AG08395 (cell line): ENCODE measurements at regions not wholly inside any gene's neighbourhood (a gene's known extent, or its start where the extent isn't known, plus 50 kb on each side); places are given as distances from the start of the nearest gene placed in this dataset.

Experiments
- DNase-seq: peaks from one replicate; pipeline ENCODE4 v3.0.0; 2012; ENCODE audit warnings: mixed read lengths, low spot score

GRCh38 chr10:60664859-60665258 lies 113.4 kb upstream of the CDK1 start:
- DNase-seq: no peak

GRCh38 chr10:60663850-60664249 lies 114.4 kb upstream of the CDK1 start:
- DNase-seq: no peak

GRCh38 chr10:60662917-60663614 lies 115.2 kb upstream of the CDK1 start:
- no peak for DNase-seq

- peak; percentile 46 for DNase-seq
Measured at GRCh38 chr10:60661637-60662036, 116.6 kb upstream of the CDK1 start.

DNA sequence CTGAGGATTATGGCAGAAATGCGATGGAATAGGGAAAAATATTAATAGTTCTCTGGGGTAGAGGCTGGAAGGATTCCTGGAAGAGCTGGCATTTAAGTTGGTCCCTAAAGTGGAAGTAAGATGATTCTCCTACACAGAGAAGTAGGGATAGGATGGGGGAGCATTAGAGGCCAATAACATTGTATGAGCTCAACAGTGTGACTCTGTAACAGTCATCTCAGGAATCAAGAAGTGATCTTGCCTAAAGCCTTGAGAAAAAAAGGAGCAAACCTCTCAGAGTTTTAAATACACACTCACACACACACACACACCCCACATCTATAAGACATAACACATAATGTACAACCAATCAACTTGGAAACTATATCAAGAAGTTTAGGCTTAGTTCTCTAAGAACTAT lies 117.7 kb upstream of the CDK1 start:
- no peak for DNase-seq

DNA sequence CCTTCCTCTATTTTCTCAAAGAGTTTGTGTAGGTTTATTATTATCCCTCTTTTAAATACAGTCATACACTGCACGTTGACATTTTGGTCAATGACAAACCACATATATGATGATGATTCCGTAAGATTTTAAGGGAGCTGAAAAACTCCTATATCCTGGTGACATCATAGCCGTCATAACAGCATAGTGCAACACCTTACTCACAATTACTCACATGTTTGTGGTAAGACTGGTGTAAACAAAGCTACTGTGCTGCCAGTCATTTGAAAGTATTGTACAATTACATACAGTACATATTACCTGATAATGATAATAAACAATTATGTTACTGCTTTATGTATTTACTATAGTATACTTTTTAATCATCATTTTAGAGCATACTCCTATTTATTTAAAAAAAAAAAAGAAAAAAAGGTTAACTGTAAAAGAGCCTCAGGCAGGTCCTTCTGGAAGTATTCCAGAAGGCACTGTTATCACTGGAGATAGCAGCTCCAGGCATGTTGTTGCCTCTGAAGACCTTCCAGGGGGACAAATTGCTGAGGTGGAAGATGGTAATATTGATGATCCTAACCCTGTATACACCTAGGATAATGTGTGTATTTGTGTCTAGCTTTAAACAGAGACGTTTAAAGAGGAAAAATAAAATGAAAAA lies 123.3 kb upstream of the CDK1 start:
- DNase-seq: no peak

DNA sequence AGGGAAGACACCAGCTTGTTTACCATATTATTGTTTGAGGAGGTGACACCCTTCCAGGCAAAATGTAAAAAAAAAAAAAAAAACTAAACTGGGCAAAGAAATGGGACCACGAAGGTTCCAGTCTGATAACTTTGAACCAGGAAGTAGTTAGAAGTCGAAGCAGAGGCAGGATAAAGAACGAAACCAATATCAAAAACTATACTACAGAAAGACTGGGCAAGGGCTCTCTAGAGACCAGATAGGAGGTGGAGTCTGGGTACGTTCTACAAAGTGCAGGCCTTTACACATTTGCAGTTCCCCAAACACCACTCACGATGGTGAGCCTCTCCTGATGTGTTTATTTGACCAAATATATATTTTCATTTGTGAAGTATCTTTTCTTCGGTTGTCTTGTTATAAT lies 125.7 kb upstream of the CDK1 start:
- no peak for DNase-seq

GRCh38 chr10:60650378-60650800 lies 127.9 kb upstream of the CDK1 start:
- DNase-seq: no peak

GRCh38 chr10:60649485-60650377 lies 128.5 kb upstream of the CDK1 start:
- no peak for DNase-seq

- no peak for DNase-seq
Measured at GRCh38 chr10:60648761-60649160, 129.5 kb upstream of the CDK1 start.

- peak; percentile 47 for DNase-seq
Measured at GRCh38 chr10:60646966-60647796, 131.1 kb upstream of the CDK1 start.

DNA sequence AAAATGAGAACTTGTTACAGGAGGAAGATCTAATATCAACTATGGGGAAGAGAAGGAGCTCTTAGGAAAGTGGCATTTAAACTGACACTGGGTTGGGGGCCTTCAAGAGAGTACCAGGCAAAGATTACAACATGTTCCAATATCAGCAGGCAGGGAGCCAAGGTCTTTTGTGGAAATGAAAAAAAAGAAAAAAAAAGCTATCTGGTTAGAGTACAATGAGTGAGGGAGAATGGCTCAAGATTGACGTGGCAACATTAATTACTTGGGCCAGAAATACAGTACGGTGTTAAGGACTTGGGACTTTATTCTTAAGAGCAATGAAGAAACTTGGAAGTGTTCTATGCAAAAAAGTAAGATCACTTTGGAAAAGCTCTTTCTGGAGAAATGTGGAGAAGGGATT lies 132.3 kb upstream of the CDK1 start:
- no peak for DNase-seq

GRCh38 chr10:60644436-60645130 lies 133.7 kb upstream of the CDK1 start:
- DNase-seq: no peak

GRCh38 chr10:60643874-60644273 lies 134.4 kb upstream of the CDK1 start:
- no peak for DNase-seq

- no peak for DNase-seq
Measured at GRCh38 chr10:60629332-60629731, 148.9 kb upstream of the CDK1 start.

DNA sequence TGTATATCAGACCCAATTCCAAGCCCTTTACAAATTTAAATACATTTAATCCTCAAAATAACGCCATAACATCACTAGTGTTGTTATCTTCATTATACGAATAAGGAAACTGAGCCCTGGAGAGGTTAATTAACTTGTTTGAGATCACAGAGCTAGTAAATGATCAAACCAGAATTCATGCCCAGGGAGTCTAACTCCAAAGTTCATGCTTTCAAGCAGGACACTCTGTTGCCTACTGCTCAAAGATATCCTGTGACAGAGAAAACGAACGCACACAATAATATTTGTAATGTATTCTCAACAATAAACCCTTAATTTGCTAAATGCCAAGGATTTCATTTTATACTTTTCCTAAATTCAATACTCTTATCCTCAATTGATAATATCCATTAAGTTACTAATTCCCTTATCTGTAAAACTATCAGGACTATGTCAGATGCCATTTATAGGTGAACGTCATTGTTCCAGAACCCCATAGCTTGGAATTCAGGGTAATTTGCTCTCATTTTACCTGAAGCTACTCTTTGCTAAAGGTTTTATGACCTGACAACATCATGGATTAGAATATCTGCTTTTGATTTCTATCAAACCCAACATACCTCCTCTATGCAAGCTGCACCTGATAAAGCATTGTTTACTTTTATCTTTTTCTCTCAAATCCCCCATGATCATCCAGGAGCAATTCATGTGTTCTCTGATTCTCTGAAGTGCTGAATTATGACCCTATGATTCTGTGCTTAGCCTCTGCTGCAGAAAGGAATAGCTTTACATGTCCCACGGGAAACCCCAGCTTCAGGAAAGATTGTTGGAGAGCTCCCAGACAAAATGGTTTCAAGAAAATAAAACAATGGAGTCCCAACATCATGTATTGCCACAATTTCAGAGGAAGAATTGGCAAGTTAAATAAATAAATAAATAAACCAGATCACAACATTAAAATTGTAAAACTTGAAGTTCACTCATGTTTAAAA lies 150.2 kb upstream of the CDK1 start:
- no peak for DNase-seq

DNA sequence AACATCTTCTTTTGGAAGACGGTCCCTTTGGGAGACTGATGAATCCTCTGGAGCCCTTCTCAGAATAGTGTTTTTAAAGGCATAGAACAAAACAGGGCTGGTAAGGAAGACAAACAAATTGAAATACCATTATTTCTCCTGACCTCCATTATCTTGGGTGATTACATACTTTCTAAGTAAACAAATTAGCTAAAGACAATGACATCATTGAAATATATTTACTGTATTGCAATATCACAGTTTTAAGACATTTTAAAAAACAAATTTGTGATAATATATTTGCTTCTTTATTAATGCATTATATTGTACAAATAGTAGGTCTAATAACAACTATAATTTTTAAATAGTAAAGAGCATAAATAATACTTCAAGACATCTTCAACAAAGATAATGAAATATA lies 152.2 kb upstream of the CDK1 start:
- DNase-seq: no peak

DNA sequence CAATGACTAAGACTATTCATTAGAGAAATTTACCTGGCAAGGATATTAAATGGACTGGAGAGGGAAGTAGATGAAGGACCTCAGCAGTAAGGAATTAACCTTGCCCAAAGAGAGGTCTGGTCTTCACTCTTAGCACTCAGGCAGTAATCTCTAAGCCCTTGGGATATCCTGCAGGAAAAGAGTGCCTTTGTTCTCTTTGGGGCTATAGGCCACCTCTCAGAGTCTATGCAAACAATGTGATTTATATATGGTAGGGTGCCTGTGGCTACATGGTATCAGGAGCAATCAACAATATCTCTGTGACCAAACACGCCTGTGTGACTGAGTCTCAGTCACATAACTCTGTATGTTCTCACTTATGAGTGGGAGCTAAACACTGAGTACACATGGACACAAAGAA lies 154.7 kb upstream of the CDK1 start:
- DNase-seq: no peak

DNA sequence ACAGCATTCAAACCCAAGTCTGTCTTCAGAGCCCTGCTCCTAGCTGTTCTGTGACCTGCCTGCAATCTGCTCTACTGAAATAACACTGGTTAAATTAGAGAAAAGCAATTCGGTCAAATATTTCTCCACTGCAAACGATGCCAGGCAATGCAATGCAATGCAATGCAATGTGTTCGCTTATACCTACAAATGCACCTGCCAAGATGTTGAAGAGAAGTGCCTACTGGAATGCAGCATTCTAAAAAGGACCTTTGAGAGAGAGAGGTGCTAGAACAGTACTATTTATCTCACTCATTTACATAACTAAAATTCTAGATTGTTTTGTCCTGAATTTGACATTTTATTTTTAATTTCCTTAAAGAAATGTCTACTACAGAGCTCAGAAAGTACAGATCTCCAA lies 157.3 kb upstream of the CDK1 start:
- no peak for DNase-seq

DNA sequence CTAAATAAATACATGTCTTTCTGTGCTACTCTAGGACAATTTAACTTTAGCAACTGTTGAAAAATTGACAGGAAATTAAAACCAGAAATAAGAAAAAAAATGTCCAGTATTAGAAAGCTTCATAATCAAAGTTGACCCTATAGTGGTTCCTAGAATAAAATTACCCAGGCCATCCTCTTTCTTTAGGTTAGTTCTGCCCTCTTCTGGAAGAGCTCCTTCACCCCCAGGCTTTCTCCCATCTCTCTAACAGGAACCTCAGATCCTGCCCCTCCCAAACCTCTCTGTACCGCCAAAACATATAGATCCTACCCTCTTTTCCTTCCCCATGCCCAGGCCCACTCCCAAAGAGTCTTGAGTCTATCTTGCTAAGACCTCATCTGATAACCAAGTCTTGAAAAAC lies 159.4 kb upstream of the CDK1 start:
- no peak for DNase-seq
